Liver (tissue), 8 donors: ENCODE measurements at regions not wholly inside any gene's neighbourhood (a gene's known extent, or its start where the extent isn't known, plus 50 kb on each side); places are given as distances from the start of the nearest gene placed in this dataset.

Experiments used
- DNase-seq: peaks from one replicate; pipeline ENCODE4 v3.0.0-alpha.2; 2017; ENCODE audit warnings: low spot score
- H3K27ac ChIP-seq, 2 donors: one replicate each; pipeline ENCODE4 v1.7.0; 2013; ENCODE audit warnings: inconsistent platforms in 2 of 2, low read length in 2 of 2, control low read depth in 1 of 2, low read depth in 1 of 2, mild to moderate bottlenecking in 1 of 2
- H3K27me3 ChIP-seq, 4 donors: one replicate each; pipeline versions ENCODE4 v1.6.1 to v1.7.0; 2013; ENCODE audit warnings: low read length in 3 of 4, inconsistent platforms in 1 of 4, mild to moderate bottlenecking in 1 of 4, moderate library complexity in 1 of 4; ENCODE audit not compliant: control insufficient read depth in 4 of 4, insufficient read depth in 4 of 4
- H3K36me3 ChIP-seq, 4 donors: one replicate each; pipeline versions ENCODE4 v1.6.1 to v1.7.0; 2013; ENCODE audit warnings: low read length in 3 of 4, mild to moderate bottlenecking in 3 of 4, low read depth in 1 of 4, moderate library complexity in 1 of 4; ENCODE audit not compliant: control insufficient read depth in 4 of 4, insufficient read depth in 3 of 4
- H3K4me1 ChIP-seq, 4 donors: one replicate each; pipeline versions ENCODE4 v1.6.1 to v1.7.0; 2013; ENCODE audit warnings: low read length in 3 of 4, mild to moderate bottlenecking in 3 of 4, moderate library complexity in 1 of 4; ENCODE audit not compliant: control insufficient read depth in 4 of 4, insufficient read depth in 4 of 4
- H3K4me3 ChIP-seq, 3 donors: one replicate each; pipeline versions ENCODE4 v1.6.1 to v1.7.0; 2013; ENCODE audit warnings: low read length in 3 of 3, control low read depth in 1 of 3, low read depth in 1 of 3, mild to moderate bottlenecking in 1 of 3
- H3K9ac ChIP-seq, 2 donors: one replicate each; pipeline ENCODE4 v1.7.0; 2013; ENCODE audit warnings: low read length in 2 of 2, mild to moderate bottlenecking in 2 of 2, moderate library complexity in 2 of 2, control low read depth in 1 of 2, low read depth in 1 of 2
- H3K9me3 ChIP-seq, 4 donors: one replicate each; pipeline versions ENCODE4 v1.6.1 to v1.7.0; 2013; ENCODE audit warnings: low read length in 3 of 4; ENCODE audit not compliant: control insufficient read depth in 4 of 4
- ATF3 ChIP-seq: IDR thresholded peaks from 2 replicates; pipeline ENCODE4 v1.6.1; 2016; ENCODE audit warnings: antibody characterized with exemption
- EGR1 ChIP-seq, 2 donors: IDR thresholded peaks; 2 replicates each; pipeline ENCODE4 v1.6.1; 2016 to 2018; ENCODE audit warnings: antibody characterized with exemption in 2 of 2, low read depth in 2 of 2
- FOXA1 ChIP-seq: IDR thresholded peaks from 2 replicates; pipeline ENCODE4 v1.6.1; 2016; ENCODE audit warnings: antibody characterized with exemption
- FOXA2 ChIP-seq: IDR thresholded peaks from 2 replicates; pipeline ENCODE4 v1.6.1; 2016; ENCODE audit warnings: antibody characterized with exemption
- GABPA ChIP-seq, 2 donors: IDR thresholded peaks in 1 of 2; conservative IDR thresholded peaks in 1 of 2; 2 replicates each; pipeline ENCODE4 v1.6.1; 2016; ENCODE audit warnings: antibody characterized with exemption in 2 of 2, mild to moderate bottlenecking in 1 of 2, moderate library complexity in 1 of 2
- HNF4A ChIP-seq, 2 donors: conservative IDR thresholded peaks; 2 replicates each; pipeline ENCODE4 v1.6.1; 2016; ENCODE audit warnings: antibody characterized with exemption in 2 of 2, mild to moderate bottlenecking in 2 of 2
- HNF4G ChIP-seq: IDR thresholded peaks from 2 replicates; pipeline ENCODE4 v1.6.1; 2016; ENCODE audit warnings: antibody characterized with exemption
- JUND ChIP-seq, 2 donors: IDR thresholded peaks; 2 replicates each; pipeline ENCODE4 v1.6.1; 2016; ENCODE audit warnings: antibody characterized with exemption in 2 of 2
- NR2F2 ChIP-seq: IDR thresholded peaks from 2 replicates; pipeline ENCODE4 v1.6.1; 2016; ENCODE audit warnings: antibody characterized with exemption
- RAD21 ChIP-seq, 2 donors: IDR thresholded peaks; 2 replicates each; pipeline ENCODE4 v1.6.1; 2016; ENCODE audit warnings: antibody characterized with exemption in 2 of 2, mild to moderate bottlenecking in 2 of 2
- REST ChIP-seq: IDR thresholded peaks from 2 replicates; pipeline ENCODE4 v1.6.1; 2016; ENCODE audit warnings: antibody characterized with exemption, mild to moderate bottlenecking
- RXRA ChIP-seq, 2 donors: IDR thresholded peaks; 2 replicates each; pipeline ENCODE4 v1.6.1; 2017 to 2018; ENCODE audit warnings: antibody characterized with exemption in 2 of 2, mild to moderate bottlenecking in 1 of 2
- SP1 ChIP-seq: IDR thresholded peaks from 2 replicates; pipeline ENCODE4 v1.6.1; 2018; ENCODE audit warnings: antibody characterized with exemption, mild to moderate bottlenecking
- TAF1 ChIP-seq: conservative IDR thresholded peaks from 2 replicates; pipeline ENCODE4 v1.6.1; 2016; ENCODE audit warnings: antibody characterized with exemption, mild to moderate bottlenecking
- YY1 ChIP-seq: IDR thresholded peaks from 2 replicates; pipeline ENCODE4 v1.6.1; 2016; ENCODE audit warnings: antibody characterized with exemption, mild to moderate bottlenecking
- WGBS: extraction: QIAGEN DNeasy Blood & Tissue Kit; methylation state at CpG from one replicate; pipeline ENCODE4 v1.1.7; 2013; 5-methylcytosine and 5-hydroxymethylcytosine counted together
- TF ChIP-seq, protein P1 (sequence below): fragments of 150-350 bp; IDR thresholded peaks from 2 replicates; pipeline ENCODE4 v1.5.1; 2017; ENCODE audit warnings: improper control_type of control experiment, low read depth, low read length; ENCODE audit not compliant: missing input control
- TF ChIP-seq, protein P2 (sequence below): IDR thresholded peaks from 2 replicates; pipeline ENCODE4 v1.6.1; 2016; ENCODE audit warnings: antibody characterized with exemption
- donor health status: healthy.
- donor health status: healthy.
- donor health status: healthy.
- donor health status: healthy.
- donor health status: healthy.

DNA sequence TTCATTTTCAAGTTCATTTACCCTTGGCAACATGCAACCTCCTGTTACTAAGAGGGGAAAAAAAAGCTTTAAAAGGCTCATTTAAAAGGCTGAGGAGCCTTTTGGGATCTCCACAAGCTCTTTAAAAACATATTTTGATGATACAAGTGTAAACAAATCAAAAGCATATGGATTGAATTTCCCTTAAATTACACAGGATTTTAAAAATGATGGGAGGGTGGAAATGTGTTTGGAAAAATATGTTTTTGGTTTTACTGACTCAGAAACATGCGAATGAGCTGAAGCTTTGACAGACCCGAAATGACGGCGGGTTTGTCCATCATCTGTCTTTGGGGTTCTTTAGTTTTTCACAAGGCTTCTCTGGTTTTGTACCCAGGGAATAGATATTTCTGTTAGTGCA lies 180.6 kb upstream of the CCDC68 start:
- no peak overlapping the region for H3K27ac ChIP-seq
- H3K36me3 ChIP-seq: no peaks in the 10 kb centered on the region
- H3K9me3 ChIP-seq: no peaks in the 10 kb centered on the region
- no peaks in the 10 kb centered on the region for H3K4me1 ChIP-seq
- TF ChIP-seq FOXA2: no peak
- no peak for TF ChIP-seq SP1
- no peak for TF ChIP-seq FOXA1
- TF ChIP-seq ATF3: no peak
- no peak for TF ChIP-seq YY1
- no peak for TF ChIP-seq EGR1 (IDR thresholded peaks at IDR 0.05; ENCODE audit: low read depth in 2 of 2)
- no peak for TF ChIP-seq REST
- TF ChIP-seq HNF4A (conservative IDR thresholded peaks at IDR 0.05): no peak
- no peak for TF ChIP-seq RAD21 (IDR thresholded peaks at IDR 0.05)
- no peak for TF ChIP-seq NR2F2
- TF ChIP-seq, protein P1, sequence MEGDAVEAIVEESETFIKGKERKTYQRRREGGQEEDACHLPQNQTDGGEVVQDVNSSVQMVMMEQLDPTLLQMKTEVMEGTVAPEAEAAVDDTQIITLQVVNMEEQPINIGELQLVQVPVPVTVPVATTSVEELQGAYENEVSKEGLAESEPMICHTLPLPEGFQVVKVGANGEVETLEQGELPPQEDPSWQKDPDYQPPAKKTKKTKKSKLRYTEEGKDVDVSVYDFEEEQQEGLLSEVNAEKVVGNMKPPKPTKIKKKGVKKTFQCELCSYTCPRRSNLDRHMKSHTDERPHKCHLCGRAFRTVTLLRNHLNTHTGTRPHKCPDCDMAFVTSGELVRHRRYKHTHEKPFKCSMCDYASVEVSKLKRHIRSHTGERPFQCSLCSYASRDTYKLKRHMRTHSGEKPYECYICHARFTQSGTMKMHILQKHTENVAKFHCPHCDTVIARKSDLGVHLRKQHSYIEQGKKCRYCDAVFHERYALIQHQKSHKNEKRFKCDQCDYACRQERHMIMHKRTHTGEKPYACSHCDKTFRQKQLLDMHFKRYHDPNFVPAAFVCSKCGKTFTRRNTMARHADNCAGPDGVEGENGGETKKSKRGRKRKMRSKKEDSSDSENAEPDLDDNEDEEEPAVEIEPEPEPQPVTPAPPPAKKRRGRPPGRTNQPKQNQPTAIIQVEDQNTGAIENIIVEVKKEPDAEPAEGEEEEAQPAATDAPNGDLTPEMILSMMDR: no peak
- no peak for TF ChIP-seq JUND (IDR thresholded peaks at IDR 0.05)
- TF ChIP-seq TAF1: no peak
- TF ChIP-seq HNF4G: no peak
- TF ChIP-seq RXRA (IDR thresholded peaks at IDR 0.05): no peak
- TF ChIP-seq, protein P2, sequence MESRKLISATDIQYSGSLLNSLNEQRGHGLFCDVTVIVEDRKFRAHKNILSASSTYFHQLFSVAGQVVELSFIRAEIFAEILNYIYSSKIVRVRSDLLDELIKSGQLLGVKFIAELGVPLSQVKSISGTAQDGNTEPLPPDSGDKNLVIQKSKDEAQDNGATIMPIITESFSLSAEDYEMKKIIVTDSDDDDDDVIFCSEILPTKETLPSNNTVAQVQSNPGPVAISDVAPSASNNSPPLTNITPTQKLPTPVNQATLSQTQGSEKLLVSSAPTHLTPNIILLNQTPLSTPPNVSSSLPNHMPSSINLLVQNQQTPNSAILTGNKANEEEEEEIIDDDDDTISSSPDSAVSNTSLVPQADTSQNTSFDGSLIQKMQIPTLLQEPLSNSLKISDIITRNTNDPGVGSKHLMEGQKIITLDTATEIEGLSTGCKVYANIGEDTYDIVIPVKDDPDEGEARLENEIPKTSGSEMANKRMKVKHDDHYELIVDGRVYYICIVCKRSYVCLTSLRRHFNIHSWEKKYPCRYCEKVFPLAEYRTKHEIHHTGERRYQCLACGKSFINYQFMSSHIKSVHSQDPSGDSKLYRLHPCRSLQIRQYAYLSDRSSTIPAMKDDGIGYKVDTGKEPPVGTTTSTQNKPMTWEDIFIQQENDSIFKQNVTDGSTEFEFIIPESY: no peak
- 77% methylated on average over 4 of the region's 4 CpGs for WGBS
- no peak overlapping the region for H3K4me3 ChIP-seq
- H3K27me3 ChIP-seq: no peaks in the 10 kb centered on the region
- no peak for DNase-seq
- H3K9ac ChIP-seq: no peak overlapping the region

DNA sequence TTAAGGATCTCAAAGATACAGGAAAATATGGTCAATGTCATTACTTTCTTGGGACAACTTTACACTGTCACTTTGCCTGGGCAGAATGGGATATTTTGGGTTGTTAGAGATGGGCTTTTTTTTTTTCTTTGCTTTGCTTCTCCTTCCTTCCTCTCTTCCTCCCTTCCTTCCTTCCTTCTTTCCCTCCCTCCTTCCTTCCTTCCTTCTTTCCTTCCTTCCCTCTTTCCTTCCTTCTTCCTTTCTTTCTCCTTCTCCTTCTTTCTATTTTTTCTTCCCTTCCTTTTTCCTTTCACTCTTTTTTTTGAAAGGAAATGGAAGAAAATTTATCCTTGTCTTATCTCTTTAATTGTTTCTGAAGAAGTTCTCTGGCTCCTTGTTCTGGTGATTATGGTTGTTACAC lies 180.0 kb upstream of the CCDC68 start:
- H3K9me3 ChIP-seq: no peaks in the 10 kb centered on the region
- no peaks in the 10 kb centered on the region for H3K36me3 ChIP-seq
- no peak overlapping the region for H3K27ac ChIP-seq
- no peak for DNase-seq
- H3K9ac ChIP-seq: no peak overlapping the region
- H3K4me1 ChIP-seq: no peaks in the 10 kb centered on the region
- no peaks in the 10 kb centered on the region for H3K27me3 ChIP-seq
- TF ChIP-seq HNF4A (conservative IDR thresholded peaks at IDR 0.05) (no peak), SP1 (no peak), GABPA (IDR thresholded peaks at IDR 0.05 in 1 of 2, conservative IDR thresholded peaks at IDR 0.05 in 1 of 2) (no peak), TAF1 (no peak)
- no peak overlapping the region for H3K4me3 ChIP-seq
